HepG2 (cell line): ENCODE measurements at regions not wholly inside any gene's neighbourhood (a gene's known extent, or its start where the extent isn't known, plus 50 kb on each side); places are given as distances from the start of the nearest gene placed in this dataset.

Source experiments
- ATF7-NPFF ChIP-seq: sonication (generic); formaldehyde crosslinking; IDR thresholded peaks from 2 replicates; pipeline ENCODE4 v1.8.1; 2023; ENCODE audit warnings: mild to moderate bottlenecking, low read depth, missing genetic modification reagents, moderate library complexity
- BHLHE40 ChIP-seq: IDR thresholded peaks from 2 replicates; pipeline ENCODE4 v1.6.1; 2011; ENCODE audit warnings: low read length, improper control_type of control experiment
- BRCA1 ChIP-seq: sonication (generic); formaldehyde crosslinking; IDR thresholded peaks from 2 replicates; pipeline ENCODE4 v1.4.0; 2020; ENCODE audit warnings: missing genetic modification reagents
- E2F1 ChIP-seq: sonication (generic); formaldehyde crosslinking; IDR thresholded peaks from 2 replicates; pipeline ENCODE4 v1.5.0; 2020; ENCODE audit warnings: missing genetic modification reagents
- KAT7 ChIP-seq: IDR thresholded peaks from 2 replicates; pipeline ENCODE4 v1.6.1; 2018; ENCODE audit warnings: borderline replicate concordance, missing compliant biosample characterization
- SIN3B ChIP-seq: fragments of 150-350 bp; IDR thresholded peaks from 2 replicates; pipeline ENCODE4 v1.6.1; 2014; ENCODE audit warnings: low read length
- ZFP62 ChIP-seq: sonication (generic); formaldehyde crosslinking; IDR thresholded peaks from 2 replicates; pipeline ENCODE4 v1.4.0; 2020; ENCODE audit warnings: missing genetic modification reagents
- ZNF251 ChIP-seq: sonication (generic); formaldehyde crosslinking; IDR thresholded peaks from 2 replicates; pipeline ENCODE4 v1.9.0; 2021; ENCODE audit warnings: mild to moderate bottlenecking, missing genetic modification reagents
- ZNF709 ChIP-seq: sonication (generic); formaldehyde crosslinking; IDR thresholded peaks from 2 replicates; pipeline ENCODE4 v1.5.0; 2020; ENCODE audit warnings: mild to moderate bottlenecking, missing genetic modification reagents
- ZSCAN20 ChIP-seq: sonication (generic); formaldehyde crosslinking; IDR thresholded peaks from 2 replicates; pipeline ENCODE4 v1.4.0; 2020; ENCODE audit warnings: missing genetic modification reagents, mild to moderate bottlenecking, borderline replicate concordance

DNA sequence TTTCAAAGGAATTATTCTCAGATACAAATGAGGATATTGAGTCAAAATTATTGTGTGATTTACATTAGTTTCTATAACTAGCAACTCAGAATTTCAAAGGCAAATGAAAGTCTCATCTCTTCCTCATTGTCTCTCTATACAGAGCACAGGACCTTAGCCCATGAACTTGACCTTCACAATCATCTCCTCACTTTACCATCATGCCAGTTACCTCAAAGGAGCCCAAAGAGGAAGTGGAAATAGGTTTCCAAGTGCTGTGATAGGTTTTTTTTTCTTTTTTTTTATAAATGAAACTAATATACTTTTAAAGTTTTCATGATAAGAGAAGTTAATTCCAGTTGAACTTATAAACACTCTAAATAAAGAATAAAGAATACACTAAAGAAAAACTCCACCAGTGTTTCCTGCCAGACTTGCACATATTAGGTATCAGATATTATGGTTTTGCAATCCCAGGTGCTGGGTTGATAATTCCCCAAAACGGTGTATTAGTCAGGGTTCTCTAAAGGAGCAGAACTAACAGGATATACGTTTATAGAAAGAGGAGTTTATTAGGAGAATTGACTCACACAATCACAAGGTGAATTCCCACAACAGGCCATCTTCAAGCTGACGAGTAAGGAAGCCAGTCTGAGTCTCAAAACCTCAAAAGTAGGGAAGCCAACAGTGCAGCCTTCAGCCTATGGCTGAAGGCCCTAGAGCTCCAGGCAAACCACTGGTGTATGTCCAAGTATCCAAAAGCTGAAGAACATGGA is 50.1 kb upstream of the ADAMTS16 start (continued):
- no peak for TF ChIP-seq ZFP62 (CRISPR knock-in tag)
- no peak for TF ChIP-seq SIN3B
- no peak for TF ChIP-seq ZNF251 (CRISPR knock-in tag)
- TF ChIP-seq BRCA1 (CRISPR knock-in tag), result no peak
- no peak for TF ChIP-seq E2F1 (CRISPR knock-in tag)
- no peak for TF ChIP-seq KAT7 (CRISPR knock-in tag)
- no peak for TF ChIP-seq ZNF709 (CRISPR knock-in tag)
- no peak for TF ChIP-seq BHLHE40
- TF ChIP-seq ZSCAN20, result no peak
- no peak for TF ChIP-seq ATF7-NPFF (CRISPR knock-in tag)
